SU-DHL-6 (cell line): ENCODE measurements at regions not wholly inside any gene's neighbourhood (a gene's known extent, or its start where the extent isn't known, plus 50 kb on each side); places are given as distances from the start of the nearest gene placed in this dataset.

Experiments
- EZH2phosphoT487 ChIP-seq: fragments of 200-600 bp; sonication (generic), shearing (Covaris generic); conservative IDR thresholded peaks from 2 replicates; pipeline ENCODE4 v1.6.1; 2018; ENCODE audit warnings: mild to moderate bottlenecking, antibody characterized with exemption, low read length, moderate library complexity, mixed read lengths
- TF ChIP-seq, protein P1 (sequence below): fragments of 200-600 bp; sonication (generic); IDR thresholded peaks from one replicate; pipeline ENCODE4 v1.5.1; 2017; ENCODE audit warnings: antibody characterized with exemption, mild to moderate bottlenecking, low read length, moderate library complexity; ENCODE audit not compliant: insufficient read depth, poor library complexity, severe bottlenecking

DNA sequence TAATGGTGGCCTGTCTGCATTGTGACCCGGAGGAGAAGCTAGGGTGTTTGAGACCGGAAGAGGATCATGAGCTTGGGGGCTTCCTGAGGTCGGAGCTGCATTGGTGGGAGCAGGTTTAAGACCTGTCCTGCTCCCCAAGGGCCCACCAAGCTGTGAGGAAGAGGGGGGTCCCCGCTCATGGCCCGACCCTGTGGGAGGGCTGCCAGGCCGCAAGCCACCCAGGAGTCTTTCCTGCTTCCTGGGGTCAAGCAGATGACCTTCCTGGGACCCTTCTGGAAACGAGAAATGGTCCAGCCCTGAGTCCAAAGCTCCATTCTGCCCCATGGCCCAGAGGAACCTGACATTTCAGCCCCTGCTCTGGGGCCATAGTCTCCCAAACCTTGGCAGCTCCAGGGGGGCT, 61.5 kb upstream of the RNU6ATAC start:
- TF ChIP-seq, protein P1, sequence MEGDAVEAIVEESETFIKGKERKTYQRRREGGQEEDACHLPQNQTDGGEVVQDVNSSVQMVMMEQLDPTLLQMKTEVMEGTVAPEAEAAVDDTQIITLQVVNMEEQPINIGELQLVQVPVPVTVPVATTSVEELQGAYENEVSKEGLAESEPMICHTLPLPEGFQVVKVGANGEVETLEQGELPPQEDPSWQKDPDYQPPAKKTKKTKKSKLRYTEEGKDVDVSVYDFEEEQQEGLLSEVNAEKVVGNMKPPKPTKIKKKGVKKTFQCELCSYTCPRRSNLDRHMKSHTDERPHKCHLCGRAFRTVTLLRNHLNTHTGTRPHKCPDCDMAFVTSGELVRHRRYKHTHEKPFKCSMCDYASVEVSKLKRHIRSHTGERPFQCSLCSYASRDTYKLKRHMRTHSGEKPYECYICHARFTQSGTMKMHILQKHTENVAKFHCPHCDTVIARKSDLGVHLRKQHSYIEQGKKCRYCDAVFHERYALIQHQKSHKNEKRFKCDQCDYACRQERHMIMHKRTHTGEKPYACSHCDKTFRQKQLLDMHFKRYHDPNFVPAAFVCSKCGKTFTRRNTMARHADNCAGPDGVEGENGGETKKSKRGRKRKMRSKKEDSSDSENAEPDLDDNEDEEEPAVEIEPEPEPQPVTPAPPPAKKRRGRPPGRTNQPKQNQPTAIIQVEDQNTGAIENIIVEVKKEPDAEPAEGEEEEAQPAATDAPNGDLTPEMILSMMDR, result no peak
- TF ChIP-seq EZH2phosphoT487, result no peak
